ENCODE measurements at regions not wholly inside any gene's neighbourhood (a gene's known extent, or its start where the extent isn't known, plus 50 kb on each side); places are given as distances from the start of the nearest gene placed in this dataset.

GRCh38 chr1:187275985-187276575, 447.3 kb downstream of the PLA2G4A start:
- WGBS, 5 donors, result 79 to 87% (median 83%) methylated on average over 4 of the region's 4 CpGs
- intact Hi-C loops (cut with DNase I; ENCODE audit: low total_unique reads), result no loop called here
- TF ChIP-seq, protein P1, sequence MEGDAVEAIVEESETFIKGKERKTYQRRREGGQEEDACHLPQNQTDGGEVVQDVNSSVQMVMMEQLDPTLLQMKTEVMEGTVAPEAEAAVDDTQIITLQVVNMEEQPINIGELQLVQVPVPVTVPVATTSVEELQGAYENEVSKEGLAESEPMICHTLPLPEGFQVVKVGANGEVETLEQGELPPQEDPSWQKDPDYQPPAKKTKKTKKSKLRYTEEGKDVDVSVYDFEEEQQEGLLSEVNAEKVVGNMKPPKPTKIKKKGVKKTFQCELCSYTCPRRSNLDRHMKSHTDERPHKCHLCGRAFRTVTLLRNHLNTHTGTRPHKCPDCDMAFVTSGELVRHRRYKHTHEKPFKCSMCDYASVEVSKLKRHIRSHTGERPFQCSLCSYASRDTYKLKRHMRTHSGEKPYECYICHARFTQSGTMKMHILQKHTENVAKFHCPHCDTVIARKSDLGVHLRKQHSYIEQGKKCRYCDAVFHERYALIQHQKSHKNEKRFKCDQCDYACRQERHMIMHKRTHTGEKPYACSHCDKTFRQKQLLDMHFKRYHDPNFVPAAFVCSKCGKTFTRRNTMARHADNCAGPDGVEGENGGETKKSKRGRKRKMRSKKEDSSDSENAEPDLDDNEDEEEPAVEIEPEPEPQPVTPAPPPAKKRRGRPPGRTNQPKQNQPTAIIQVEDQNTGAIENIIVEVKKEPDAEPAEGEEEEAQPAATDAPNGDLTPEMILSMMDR (IDR thresholded peaks at IDR 0.05 in 8 of 11, conservative IDR thresholded peaks at IDR 0.05 in 3 of 11), result no peak
- TF ChIP-seq POLR2A (IDR thresholded peaks at IDR 0.05) (no peak), POLR2AphosphoS5 (IDR thresholded peaks at IDR 0.05) (no peak)

GRCh38 chr1:187276677-187277076, 447.9 kb downstream of the PLA2G4A start:
- no peak for DNase-seq
- TF ChIP-seq POLR2AphosphoS5 (IDR thresholded peaks at IDR 0.05) (no peak), POLR2A (IDR thresholded peaks at IDR 0.05) (no peak)
- TF ChIP-seq, protein P1 (IDR thresholded peaks at IDR 0.05 in 8 of 11, conservative IDR thresholded peaks at IDR 0.05 in 3 of 11), result no peak
- Histone ChIP-seq H3K4me1 (no peaks in the 10 kb centered on the region), H3K27ac (no peak overlapping the region), H3K9me3 (no peaks in the 10 kb centered on the region), H3K4me3 (no peak overlapping the region), H3K36me3 (no peaks in the 10 kb centered on the region), H3K27me3 (replicated peaks in 1 of 7) (no peaks in the 10 kb centered on the region)
- intact Hi-C loops (cut with DNase I; ENCODE audit: low total_unique reads), result no loop called here

More at GRCh38 chr1:187275985-187276575, 447.3 kb downstream of the PLA2G4A start:
- H3K27ac ChIP-seq, result no peak overlapping the region
- H3K9me3 ChIP-seq, result no peaks in the 10 kb centered on the region
- no peaks in the 10 kb centered on the region for H3K4me1 ChIP-seq
- H3K4me3 ChIP-seq, result no peak overlapping the region
- H3K36me3 ChIP-seq, result no peaks in the 10 kb centered on the region
- no peaks in the 10 kb centered on the region for H3K27me3 ChIP-seq (replicated peaks in 1 of 7)
- no peak for DNase-seq

- intact Hi-C loops (cut with DNase I; ENCODE audit: low total_unique reads), result no loop called here
Observed at GRCh38 chr1:187280031-187280430, 451.3 kb downstream of the PLA2G4A start.

DNA sequence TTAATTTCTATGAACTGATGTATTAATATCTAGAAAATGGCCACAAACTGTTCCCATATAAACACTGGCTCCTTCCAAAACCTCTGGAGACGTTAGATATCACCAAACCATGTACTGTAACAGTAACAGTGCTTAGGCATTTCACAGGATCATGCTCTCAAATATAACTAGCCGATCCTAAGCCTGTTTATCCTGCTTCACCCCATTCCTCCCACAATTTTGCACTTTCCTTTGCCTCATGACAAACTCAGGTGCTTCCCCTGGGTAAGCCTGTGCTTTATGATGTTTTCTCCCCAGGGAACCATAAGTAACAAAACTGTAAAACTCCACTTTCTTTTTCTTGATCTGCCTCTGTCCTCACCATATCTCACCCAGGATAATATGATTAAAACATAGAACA, 452.3 kb downstream of the PLA2G4A start:
- intact Hi-C loops (cut with DNase I; ENCODE audit: low total_unique reads), result no loop called here
- H3K36me3 ChIP-seq, result no peaks in the 10 kb centered on the region
- DNase-seq, result no peak
- TF ChIP-seq, protein P1 (IDR thresholded peaks at IDR 0.05 in 8 of 11, conservative IDR thresholded peaks at IDR 0.05 in 3 of 11), result no peak
- TF ChIP-seq POLR2AphosphoS5 (IDR thresholded peaks at IDR 0.05) (no peak), POLR2A (IDR thresholded peaks at IDR 0.05) (no peak)
- H3K27me3 ChIP-seq (replicated peaks in 1 of 7), result no peaks in the 10 kb centered on the region
- no peak overlapping the region for H3K4me3 ChIP-seq
- H3K27ac ChIP-seq, result no peak overlapping the region
- 58 to 82% (median 64%) methylated on average over 2 of the region's 2 CpGs for WGBS, 5 donors
- peaks cover 0 to 1% (median 0%) of the 10 kb centered on the region in 8 donors for H3K9me3 ChIP-seq
- no peaks in the 10 kb centered on the region for H3K4me1 ChIP-seq

More at GRCh38 chr1:187280031-187280430, 451.3 kb downstream of the PLA2G4A start:
- H3K4me1 ChIP-seq, result no peaks in the 10 kb centered on the region
- no peak for DNase-seq
- no peaks in the 10 kb centered on the region for H3K36me3 ChIP-seq
- H3K27ac ChIP-seq, result no peak overlapping the region
- TF ChIP-seq, protein P1 (IDR thresholded peaks at IDR 0.05 in 8 of 11, conservative IDR thresholded peaks at IDR 0.05 in 3 of 11), result no peak
- TF ChIP-seq POLR2AphosphoS5 (IDR thresholded peaks at IDR 0.05) (no peak), POLR2A (IDR thresholded peaks at IDR 0.05) (no peak)
- no peaks in the 10 kb centered on the region for H3K27me3 ChIP-seq (replicated peaks in 1 of 7)
- no peaks in the 10 kb centered on the region for H3K9me3 ChIP-seq
- H3K4me3 ChIP-seq, result no peak overlapping the region
